ENCODE measurements at regions not wholly inside any gene's neighbourhood (a gene's known extent, or its start where the extent isn't known, plus 50 kb on each side); places are given as distances from the start of the nearest gene placed in this dataset.

- DNase-seq (no peak), ATAC-seq (no peak)
- ChIA-PET CTCF (no interaction called here), POLR2A (ENCODE audit: unreplicated experiment) (no interaction called here)
- H3K79me2 ChIP-seq (ENCODE audit: low read length) = no peaks in the 10 kb centered on the region
- no peaks in the 10 kb centered on the region for H3K4me1 ChIP-seq (ENCODE audit: insufficient read depth, low read length)
- H3K9ac ChIP-seq (ENCODE audit: low read length) = no peak overlapping the region
- TF ChIP-seq EZH2phosphoT487 (IDR thresholded peaks at IDR 0.05; ENCODE audit: borderline replicate concordance, low read length) (no peak), EZH2 (IDR thresholded peaks at IDR 0.05; ENCODE audit: low read length, unreplicated experiment) (no peak), CTCF (conservative IDR thresholded peaks at IDR 0.05; ENCODE audit: low read depth, low read length) (no peak)
- no peaks in the 10 kb centered on the region for H3K9me3 ChIP-seq (ENCODE audit: low read length)
- H2AFZ ChIP-seq (ENCODE audit: low read length) = 0 out of 2 replicates have a peak overlapping the region, but pooled peaks have one; percentile 26
- BruUV-seq (replicated peaks) = no TSS peak
- H3K27ac ChIP-seq (ENCODE audit: low read length) = no peak overlapping the region
- intact Hi-C loops (cut with micrococcal nuclease) = no loop called here
- H3K4me2 ChIP-seq (ENCODE audit: low read length) = no peak overlapping the region
- H3K27me3 ChIP-seq (ENCODE audit: low read length) = no peaks in the 10 kb centered on the region
- H3K36me3 ChIP-seq (ENCODE audit: low read depth, low read length) = no peaks in the 10 kb centered on the region
- no peaks in the 10 kb centered on the region for H3K9me2 ChIP-seq (replicated peaks; ENCODE audit: low read length)
- no peaks in the 10 kb centered on the region for H4K20me1 ChIP-seq (ENCODE audit: low read length)
- no peaks in the 10 kb centered on the region for H3F3A ChIP-seq (ENCODE audit: low read length, unreplicated experiment)
- no peak overlapping the region for H3K4me3 ChIP-seq (ENCODE audit: low read length)
These were observed 62.0 kb upstream of the KLF13 start for GRCh38 chr15:31264559-31265089.

- H3K9me3 ChIP-seq (ENCODE audit: low read length) = no peaks in the 10 kb centered on the region
- TF ChIP-seq EZH2phosphoT487 (IDR thresholded peaks at IDR 0.05; ENCODE audit: borderline replicate concordance, low read length) (no peak), CTCF (conservative IDR thresholded peaks at IDR 0.05; ENCODE audit: low read depth, low read length) (no peak), EZH2 (IDR thresholded peaks at IDR 0.05; ENCODE audit: low read length, unreplicated experiment) (no peak)
- H4K20me1 ChIP-seq (ENCODE audit: low read length) = no peaks in the 10 kb centered on the region
- no peaks in the 10 kb centered on the region for H3K4me1 ChIP-seq (ENCODE audit: insufficient read depth, low read length)
- no peak overlapping the region for H3K9ac ChIP-seq (ENCODE audit: low read length)
- H3K27ac ChIP-seq (ENCODE audit: low read length) = no peak overlapping the region
- no peak for ATAC-seq
- no TSS peak for BruUV-seq (replicated peaks)
- intact Hi-C loops (cut with micrococcal nuclease) = no loop called here
- H3K4me3 ChIP-seq (ENCODE audit: low read length) = no peak overlapping the region
- ChIA-PET CTCF (no interaction called here), POLR2A (ENCODE audit: unreplicated experiment) (no interaction called here)
- no peak for DNase-seq
- H3F3A ChIP-seq (ENCODE audit: low read length, unreplicated experiment) = no peaks in the 10 kb centered on the region
- H3K9me2 ChIP-seq (replicated peaks; ENCODE audit: low read length) = no peaks in the 10 kb centered on the region
- no peaks in the 10 kb centered on the region for H3K36me3 ChIP-seq (ENCODE audit: low read depth, low read length)
- H2AFZ ChIP-seq (ENCODE audit: low read length) = no peak overlapping the region
- no peaks in the 10 kb centered on the region for H3K27me3 ChIP-seq (ENCODE audit: low read length)
- H3K79me2 ChIP-seq (ENCODE audit: low read length) = no peaks in the 10 kb centered on the region
- H3K4me2 ChIP-seq (ENCODE audit: low read length) = no peak overlapping the region
These were observed 61.4 kb upstream of the KLF13 start for GRCh38 chr15:31265090-31265870.
